Activated naive CD4-positive, alpha-beta T cell treated with anti-CD3 and anti-CD28 coated beads, Interleukin-2, amount 50 U/mL, for 72 hours (primary cell): ENCODE measurements at regions not wholly inside any gene's neighbourhood (a gene's known extent, or its start where the extent isn't known, plus 50 kb on each side); places are given as distances from the start of the nearest gene placed in this dataset.

Experiments used
- ATAC-seq, 2 donors: fragments of 150-1000 bp; cut with Tn5 transposase; 2 replicates each; pipeline ENCODE4 v1.10.0; 2021; ENCODE audit warnings: mild to moderate bottlenecking in 2 of 2, moderate library complexity in 2 of 2
- DNase-seq, 2 donors: peaks; one replicate each; pipeline ENCODE4 v3.0.0; 2021 to 2022; ENCODE audit warnings: low spot score in 2 of 2
- H3K27ac Mint-ChIP-seq, 2 donors: one replicate each; pipeline ENCODE4 v1.8.0; 2022; ENCODE audit warnings: mild to moderate bottlenecking in 2 of 2, mixed read lengths in 2 of 2
- H3K36me3 Mint-ChIP-seq, 2 donors: one replicate each; pipeline ENCODE4 v1.8.0; 2022; ENCODE audit warnings: mixed read lengths in 2 of 2
- H3K9me3 Mint-ChIP-seq, 2 donors: one replicate each; pipeline ENCODE4 v1.8.0; 2022; ENCODE audit warnings: mixed read lengths in 2 of 2

DNA sequence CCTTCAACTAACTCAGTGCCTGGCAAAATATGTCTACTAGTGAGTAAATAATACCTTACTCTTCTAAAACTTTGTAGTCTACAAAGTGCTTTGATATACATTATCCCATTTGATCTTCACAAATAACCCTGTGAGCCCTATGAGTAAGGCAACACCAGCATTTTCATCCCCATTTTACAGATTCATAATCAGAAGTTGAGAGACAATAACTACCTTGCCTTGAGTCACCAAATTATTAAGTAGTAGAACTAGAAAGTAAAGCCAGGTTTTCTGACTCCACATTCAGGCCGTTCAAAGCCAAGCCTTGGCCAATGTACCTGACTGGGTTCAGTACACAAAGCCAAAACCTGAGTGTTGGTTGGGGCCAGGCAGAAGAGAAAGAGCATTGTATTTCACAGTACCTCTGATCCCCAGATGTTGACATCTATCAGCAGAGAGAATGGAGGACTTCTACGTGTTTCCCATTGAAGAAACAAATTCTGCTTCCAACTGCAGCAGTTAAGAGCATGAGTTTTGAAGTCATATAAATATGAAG, 111.3 kb upstream of the LGSN start:
- Mint-ChIP-seq H3K27ac (no peak overlapping the region), H3K9me3 (no peaks in the 10 kb centered on the region), H3K36me3 (no peaks in the 10 kb centered on the region)
- DNase-seq (no peak), ATAC-seq (no peak)

DNA sequence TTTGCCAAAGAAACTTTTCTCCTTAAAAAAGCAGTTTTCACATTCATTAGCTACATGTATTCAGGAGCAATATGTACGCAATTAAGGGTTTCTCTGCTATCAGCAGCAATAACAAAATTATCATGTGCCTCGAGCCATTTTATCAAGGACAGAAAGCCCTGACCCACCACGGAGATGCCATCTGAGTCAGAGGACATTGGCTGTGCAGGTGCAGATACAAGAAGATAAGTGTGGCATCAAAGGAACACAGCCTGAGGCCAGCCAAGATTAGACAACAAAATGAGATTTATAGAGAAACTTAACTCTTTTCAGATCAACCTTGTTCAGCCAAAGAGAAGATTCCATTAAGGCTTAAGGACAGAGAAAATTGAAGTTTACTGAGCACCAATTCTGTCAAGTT, 115.2 kb upstream of the LGSN start:
- Mint-ChIP-seq H3K36me3 (no peaks in the 10 kb centered on the region), H3K27ac (no peak overlapping the region), H3K9me3 (peaks cover 0 to 4% of the 10 kb centered on the region in 2 donors)
- ATAC-seq (no peak), DNase-seq (no peak)

DNA sequence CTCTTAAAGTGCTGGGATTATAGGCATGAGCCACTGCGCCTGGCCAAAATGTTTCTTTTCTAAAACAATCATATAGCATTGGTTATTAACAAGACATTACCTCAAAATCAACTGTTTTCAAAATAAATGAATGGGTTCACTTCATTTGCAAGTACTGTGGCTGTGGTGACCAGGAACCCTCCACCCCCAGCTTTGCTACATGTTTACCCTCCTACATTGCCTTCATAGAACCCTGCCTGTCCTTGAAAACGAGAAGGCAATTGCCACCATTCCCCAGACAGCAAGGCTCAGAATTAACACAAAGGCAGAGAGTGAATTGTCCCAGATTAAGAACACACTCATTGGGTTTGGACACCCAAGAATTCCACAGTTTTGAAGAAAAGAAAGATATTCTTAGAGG, 116.6 kb upstream of the LGSN start:
- H3K9me3 Mint-ChIP-seq, result peaks cover 0 to 4% of the 10 kb centered on the region in 2 donors
- no peak overlapping the region for H3K27ac Mint-ChIP-seq
- no peaks in the 10 kb centered on the region for H3K36me3 Mint-ChIP-seq
- no peak for ATAC-seq
- no peak for DNase-seq

DNA sequence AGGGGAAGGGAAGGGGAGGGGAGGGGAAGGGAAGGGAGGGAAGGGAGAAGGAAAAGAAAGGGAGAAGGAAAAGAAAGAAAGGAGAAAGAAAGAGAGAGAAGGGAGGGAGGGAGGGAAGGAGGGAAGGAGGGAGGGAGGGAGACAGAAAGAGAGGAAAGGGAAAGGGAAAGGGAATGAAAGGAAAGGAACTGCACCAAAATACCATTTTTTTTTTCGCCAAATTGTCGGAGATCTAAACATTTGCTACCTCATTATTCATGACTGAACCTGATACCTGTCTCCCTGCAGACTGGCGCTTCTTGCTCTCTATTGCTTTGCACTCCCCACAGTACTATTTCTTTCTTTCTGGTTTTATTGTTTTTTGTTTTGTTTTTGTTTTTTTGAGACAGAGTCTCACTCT, 117.3 kb upstream of the LGSN start:
- Mint-ChIP-seq H3K27ac (no peak overlapping the region), H3K36me3 (no peaks in the 10 kb centered on the region), H3K9me3 (peaks cover 0 to 4% of the 10 kb centered on the region in 2 donors)
- ATAC-seq (no peak), DNase-seq (no peak)

DNA sequence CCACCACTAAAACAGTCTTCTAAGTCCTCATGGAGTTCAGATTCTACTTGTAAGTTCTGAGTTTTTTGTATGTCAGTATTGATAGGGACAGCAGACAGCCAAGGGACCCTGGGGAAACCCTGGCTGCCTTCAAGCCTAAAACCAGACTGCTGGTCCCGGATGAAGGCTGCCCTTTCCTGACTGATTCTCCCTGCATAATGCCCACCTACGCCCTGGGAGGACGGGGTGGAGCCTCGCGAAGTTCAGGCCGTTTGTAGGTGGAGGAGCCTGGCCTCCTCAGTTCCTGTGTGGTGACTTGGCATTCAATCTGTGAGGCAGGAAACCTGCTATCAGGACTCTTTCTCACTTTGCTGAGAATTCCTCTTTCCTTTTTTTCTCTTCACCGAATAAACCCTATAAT, 120.3 kb upstream of the LGSN start:
- DNase-seq (no peak), ATAC-seq (peak in 1 of 2 donors; percentile 74)
- Mint-ChIP-seq H3K9me3 (peaks cover 0 to 4% of the 10 kb centered on the region in 2 donors), H3K27ac (peak overlapping the region in 1 of 2 donors; percentile 52), H3K36me3 (no peaks in the 10 kb centered on the region)

DNA sequence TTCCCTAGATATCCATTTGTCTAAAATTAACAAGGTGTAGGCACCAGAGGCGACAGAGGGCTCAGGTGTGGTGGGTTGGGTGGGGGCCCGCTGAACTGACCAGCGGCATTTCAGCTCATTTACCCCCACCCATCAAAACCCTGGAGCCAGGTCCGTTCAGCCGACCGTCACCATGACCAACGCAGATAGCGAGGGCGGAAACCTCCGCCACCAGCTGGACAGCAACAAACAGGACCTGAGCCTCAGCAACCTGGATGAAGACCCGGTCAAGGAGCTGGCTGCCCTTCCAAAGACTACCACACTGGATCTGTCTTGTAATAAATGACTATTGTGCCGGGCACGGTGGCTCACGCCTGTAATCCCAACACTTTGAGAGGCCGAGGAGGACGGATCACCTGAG, 120.8 kb upstream of the LGSN start:
- DNase-seq (no peak), ATAC-seq (no peak)
- Mint-ChIP-seq H3K36me3 (no peaks in the 10 kb centered on the region), H3K27ac (no peak overlapping the region), H3K9me3 (peaks cover 0 to 4% of the 10 kb centered on the region in 2 donors)

DNA sequence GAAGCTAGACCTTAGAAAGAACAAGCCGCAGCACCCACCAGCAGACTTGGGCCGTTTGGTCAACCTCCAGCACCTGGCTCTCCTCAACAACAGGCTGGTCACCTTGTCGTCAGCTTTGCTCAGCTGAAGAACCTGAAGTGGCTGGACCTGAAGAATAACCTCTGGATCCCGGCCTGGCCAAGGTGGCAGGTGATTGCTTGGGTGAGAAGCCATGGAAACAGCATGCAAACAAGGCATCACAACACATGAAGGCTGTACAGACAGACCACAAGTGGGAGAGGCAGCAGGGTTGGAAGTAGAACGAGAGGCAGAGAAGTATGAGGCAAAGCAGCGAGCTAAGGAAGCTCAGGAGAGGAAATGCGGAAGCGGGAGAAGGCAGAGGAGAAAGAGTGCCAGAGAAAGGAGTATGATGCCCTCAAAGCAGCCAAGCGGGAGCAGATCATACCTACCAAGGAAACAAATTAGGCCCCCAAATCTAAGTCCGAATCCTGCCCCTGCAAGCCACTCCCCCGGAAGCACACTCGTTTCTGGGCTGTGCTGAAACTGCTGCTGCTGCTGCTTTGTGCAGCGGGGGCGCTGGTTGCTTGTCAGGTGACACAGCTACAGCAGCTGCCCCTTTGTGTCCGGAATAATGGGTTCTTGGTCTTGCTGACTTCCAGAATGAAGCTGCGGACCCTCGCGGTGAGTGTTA, 121.6 kb upstream of the LGSN start:
- H3K27ac Mint-ChIP-seq, result no peak overlapping the region
- no peaks in the 10 kb centered on the region for H3K36me3 Mint-ChIP-seq
- ATAC-seq, result peak in 1 of 2 donors; percentile 40
- no peak for DNase-seq
- H3K9me3 Mint-ChIP-seq, result peaks cover 0 to 4% of the 10 kb centered on the region in 2 donors

DNA sequence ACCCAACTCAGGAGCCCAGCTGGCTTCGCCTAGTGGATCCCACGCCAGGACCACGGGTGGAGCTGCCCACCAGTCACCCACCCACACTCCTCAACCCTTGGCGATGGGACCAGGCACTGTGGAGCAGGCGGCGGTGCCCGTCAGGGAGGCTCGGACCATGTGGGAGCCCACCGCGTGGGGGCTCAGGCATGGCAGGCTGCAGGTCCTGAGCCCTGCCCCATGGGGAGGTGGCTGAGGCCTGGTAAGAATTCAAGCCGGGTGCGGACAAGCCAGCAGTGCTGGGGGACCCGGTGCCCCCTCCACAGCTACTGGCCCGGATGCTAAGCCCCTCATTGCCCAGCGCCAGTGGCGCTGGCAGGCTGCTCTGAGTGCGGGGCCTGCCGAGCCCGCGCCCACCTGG, 123.1 kb upstream of the LGSN start:
- DNase-seq, result no peak
- Mint-ChIP-seq H3K9me3 (peaks cover 0 to 4% of the 10 kb centered on the region in 2 donors), H3K36me3 (no peaks in the 10 kb centered on the region), H3K27ac (no peak overlapping the region)
- no peak for ATAC-seq

DNA sequence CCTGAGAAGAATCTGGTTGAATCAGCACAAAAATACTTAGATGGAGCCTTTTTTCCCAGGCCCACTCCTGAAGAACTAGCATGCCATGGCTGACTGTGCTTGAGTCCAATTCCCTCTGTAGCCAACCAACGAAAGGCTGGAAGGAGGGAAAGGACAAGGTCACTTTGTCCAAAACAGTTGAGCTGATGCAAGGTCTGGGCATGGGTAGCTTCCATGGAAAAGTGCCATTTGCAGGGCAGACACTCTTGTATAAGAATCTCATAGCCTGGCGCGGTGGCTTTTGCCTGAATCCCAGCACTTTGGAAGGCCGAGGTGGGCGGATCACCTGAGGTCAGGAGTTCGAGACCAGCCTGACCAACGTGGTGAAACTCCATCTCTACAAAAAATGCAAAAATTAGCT, 125.0 kb upstream of the LGSN start:
- H3K36me3 Mint-ChIP-seq, result no peaks in the 10 kb centered on the region
- H3K9me3 Mint-ChIP-seq, result peaks cover 0 to under 1% of the 10 kb centered on the region in 2 donors
- DNase-seq (no peak), ATAC-seq (no peak)
- no peak overlapping the region for H3K27ac Mint-ChIP-seq

DNA sequence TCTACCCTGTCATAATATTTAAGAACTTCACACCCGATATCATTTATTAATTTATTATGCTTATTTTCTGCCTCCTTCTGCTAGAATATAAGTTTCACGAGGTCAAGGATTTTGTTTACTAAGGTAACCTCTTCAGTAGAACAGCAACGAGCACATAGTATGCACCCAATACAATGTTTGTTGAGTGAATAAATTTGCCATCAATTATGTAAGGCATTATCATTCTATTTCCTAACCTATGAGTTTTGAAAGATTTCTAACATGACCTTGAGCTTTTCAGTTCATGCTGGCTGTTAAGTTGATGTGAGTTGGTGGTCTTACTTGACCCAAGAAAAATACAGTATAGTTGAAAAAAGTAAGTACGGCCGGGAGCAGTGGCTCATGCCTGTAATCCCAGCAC, 125.9 kb upstream of the LOC128125822 start:
- no peak for ATAC-seq
- H3K27ac Mint-ChIP-seq, result peak overlapping the region in 1 of 2 donors; percentile 8

DNA sequence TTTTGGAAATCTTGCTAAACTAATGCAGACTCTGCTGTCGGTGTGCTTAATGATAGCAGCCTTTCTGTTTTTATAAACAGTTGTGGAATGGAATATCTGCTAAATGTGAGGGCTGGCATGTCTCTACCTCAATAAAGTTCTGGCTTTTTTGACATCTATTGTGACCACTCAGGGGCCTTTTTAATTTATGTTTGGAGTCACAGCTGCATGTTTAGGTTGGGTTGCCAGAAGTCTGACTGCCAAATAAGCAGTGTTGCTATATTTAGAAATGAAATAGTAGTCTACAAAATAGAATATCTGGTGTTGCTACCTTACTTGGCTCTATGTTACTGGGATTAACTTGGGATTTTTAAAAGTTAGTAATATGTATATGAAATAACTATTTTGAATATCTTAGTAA, 125.1 kb upstream of the LOC128125822 start:
- no peaks in the 10 kb centered on the region for H3K9me3 Mint-ChIP-seq
- no peak overlapping the region for H3K27ac Mint-ChIP-seq
- H3K36me3 Mint-ChIP-seq, result no peaks in the 10 kb centered on the region

More for the DNA sequence above, 125.9 kb upstream of the LOC128125822 start:
- no peak for DNase-seq
- H3K9me3 Mint-ChIP-seq, result no peaks in the 10 kb centered on the region
- H3K36me3 Mint-ChIP-seq, result no peaks in the 10 kb centered on the region

DNA sequence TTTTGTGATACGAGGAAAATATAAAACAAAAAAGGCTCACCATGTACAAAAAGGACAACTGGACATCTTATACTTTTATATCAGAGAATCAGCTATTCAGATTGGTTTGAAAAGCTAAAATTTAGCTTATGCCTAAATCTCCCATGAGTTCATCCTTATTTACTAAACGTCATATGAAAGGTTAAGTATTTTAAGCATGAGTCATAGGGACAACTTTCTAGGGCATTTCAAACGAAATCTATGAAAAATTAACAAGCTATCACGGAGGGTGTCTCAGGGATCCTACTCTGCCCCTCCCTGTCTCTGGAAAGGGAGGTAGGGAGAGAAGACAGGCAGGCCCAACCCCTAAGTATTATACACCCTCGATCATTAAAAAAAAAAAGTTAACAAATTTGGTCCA, 124.1 kb upstream of the LOC128125822 start:
- no peaks in the 10 kb centered on the region for H3K9me3 Mint-ChIP-seq
- ATAC-seq (no peak), DNase-seq (no peak)
- H3K36me3 Mint-ChIP-seq, result no peaks in the 10 kb centered on the region
- no peak overlapping the region for H3K27ac Mint-ChIP-seq

More for the DNA sequence above, 125.1 kb upstream of the LOC128125822 start:
- DNase-seq, result no peak
- no peak for ATAC-seq

DNA sequence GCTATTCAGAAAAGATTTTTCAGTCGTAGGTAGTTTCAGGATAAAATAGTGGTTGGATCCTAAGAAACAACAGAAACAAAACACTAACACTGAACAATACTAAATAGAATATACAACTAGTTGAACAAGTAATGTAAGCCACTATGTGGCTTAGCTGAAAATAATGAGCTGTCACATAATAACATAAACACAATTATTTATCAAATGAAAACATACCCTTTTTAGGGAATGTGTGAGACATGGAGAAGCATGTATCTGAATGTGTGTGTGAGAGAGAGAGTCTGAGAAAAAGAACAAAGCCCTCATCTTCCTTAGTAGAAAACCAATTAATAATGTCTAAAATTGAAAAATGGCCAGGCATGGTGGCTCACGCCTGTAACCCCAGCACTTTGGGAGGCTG, 122.6 kb upstream of the LOC128125822 start:
- no peak for DNase-seq
- Mint-ChIP-seq H3K9me3 (no peaks in the 10 kb centered on the region), H3K36me3 (no peaks in the 10 kb centered on the region), H3K27ac (no peak overlapping the region)
- ATAC-seq, result no peak

DNA sequence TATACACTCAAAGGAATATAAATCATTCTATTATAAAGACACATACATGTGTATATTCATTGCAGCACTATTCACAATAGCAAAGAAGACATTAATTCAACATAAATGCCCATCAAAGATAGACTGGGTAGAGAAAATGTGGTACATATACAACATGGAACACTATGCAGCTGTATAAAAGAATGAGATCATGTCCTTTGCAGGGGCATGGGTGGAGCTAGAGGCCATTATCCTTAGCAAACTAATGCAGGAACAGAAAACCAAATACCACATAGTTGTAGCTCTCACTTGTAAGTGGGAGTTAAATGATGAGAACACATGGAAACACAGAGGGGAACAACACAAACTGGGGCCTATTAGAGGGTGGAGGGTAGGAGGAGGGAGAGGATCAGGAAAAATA, 121.0 kb upstream of the LOC128125822 start:
- H3K36me3 Mint-ChIP-seq, result no peaks in the 10 kb centered on the region
- no peak overlapping the region for H3K27ac Mint-ChIP-seq
- no peak for ATAC-seq
- no peak for DNase-seq
- no peaks in the 10 kb centered on the region for H3K9me3 Mint-ChIP-seq

DNA sequence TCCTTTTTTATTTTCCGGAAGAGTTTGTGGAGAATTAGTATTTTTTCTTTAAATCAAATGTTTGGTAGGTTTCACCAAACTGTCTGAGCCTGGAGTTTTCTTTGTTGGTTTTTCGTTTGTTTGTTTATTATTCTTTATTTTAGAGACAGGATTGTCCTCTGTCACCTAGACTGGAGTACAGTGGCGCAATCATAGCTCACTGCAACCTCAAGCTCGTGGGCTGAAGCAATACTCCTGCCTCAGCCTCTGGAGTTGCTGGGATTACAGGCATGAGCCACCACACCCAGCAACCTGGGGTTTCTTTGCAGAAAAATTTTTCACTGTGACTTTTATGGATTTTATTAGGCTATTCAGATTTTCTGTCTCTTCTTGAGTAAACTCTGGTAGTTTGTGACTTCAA, 120.2 kb upstream of the LOC128125822 start:
- Mint-ChIP-seq H3K9me3 (no peaks in the 10 kb centered on the region), H3K36me3 (no peaks in the 10 kb centered on the region), H3K27ac (no peak overlapping the region)
- ATAC-seq (no peak), DNase-seq (no peak)

DNA sequence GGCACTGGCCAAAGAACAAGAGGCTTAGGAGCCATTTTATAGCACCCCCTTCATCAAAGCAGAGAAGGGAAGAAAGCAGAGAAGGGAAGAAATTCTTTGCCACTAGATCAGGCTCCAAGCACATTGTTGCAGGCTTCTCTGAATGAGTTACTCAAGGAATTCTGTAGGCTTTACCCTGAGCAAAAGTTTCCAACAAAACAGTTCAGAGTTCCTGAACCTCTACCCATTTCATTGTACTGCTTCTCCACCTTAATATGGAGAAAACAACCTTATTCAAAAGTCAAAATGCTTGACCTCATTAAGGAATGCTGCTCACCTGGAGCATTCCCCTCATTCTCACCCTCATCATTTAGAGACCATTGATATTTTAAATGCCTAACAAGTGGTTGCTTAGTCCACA, 115.5 kb upstream of the LOC128125822 start:
- no peaks in the 10 kb centered on the region for H3K9me3 Mint-ChIP-seq
- H3K36me3 Mint-ChIP-seq, result no peaks in the 10 kb centered on the region

DNA sequence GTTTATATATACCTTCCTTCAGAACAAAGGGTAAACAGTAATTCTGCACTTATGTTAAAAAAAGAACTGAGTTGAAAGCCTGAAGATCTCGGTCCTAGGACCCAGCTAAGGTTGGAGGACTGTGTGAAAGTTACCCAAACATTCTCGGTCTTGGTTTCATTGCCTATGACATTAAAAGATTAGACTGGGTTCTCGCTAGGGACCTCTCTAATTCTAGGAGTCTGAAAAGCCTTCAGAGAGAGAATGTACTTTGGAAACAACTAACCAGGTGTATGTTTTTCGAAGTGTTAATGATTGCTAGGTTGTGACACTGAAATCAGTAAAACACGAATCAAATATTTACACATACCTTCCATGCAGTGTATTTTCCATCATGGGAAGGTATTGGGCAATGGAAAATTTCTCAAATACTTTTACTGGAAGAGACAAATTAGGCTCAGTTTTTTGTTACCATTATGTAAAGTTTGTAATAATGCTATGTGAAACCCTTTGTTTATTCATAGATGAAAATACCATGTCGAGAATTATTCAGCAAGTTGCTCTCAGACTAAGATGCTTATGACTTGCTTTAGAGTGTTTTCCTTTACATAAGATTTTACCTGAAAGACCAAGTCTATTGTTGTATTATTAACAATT, 113.7 kb upstream of the LOC128125822 start:
- ATAC-seq (no peak), DNase-seq (no peak)
- H3K36me3 Mint-ChIP-seq, result no peaks in the 10 kb centered on the region
- H3K27ac Mint-ChIP-seq, result no peak overlapping the region
- H3K9me3 Mint-ChIP-seq, result no peaks in the 10 kb centered on the region

More for the DNA sequence above, 115.5 kb upstream of the LOC128125822 start:
- DNase-seq (no peak), ATAC-seq (no peak)
- H3K27ac Mint-ChIP-seq, result no peak overlapping the region

DNA sequence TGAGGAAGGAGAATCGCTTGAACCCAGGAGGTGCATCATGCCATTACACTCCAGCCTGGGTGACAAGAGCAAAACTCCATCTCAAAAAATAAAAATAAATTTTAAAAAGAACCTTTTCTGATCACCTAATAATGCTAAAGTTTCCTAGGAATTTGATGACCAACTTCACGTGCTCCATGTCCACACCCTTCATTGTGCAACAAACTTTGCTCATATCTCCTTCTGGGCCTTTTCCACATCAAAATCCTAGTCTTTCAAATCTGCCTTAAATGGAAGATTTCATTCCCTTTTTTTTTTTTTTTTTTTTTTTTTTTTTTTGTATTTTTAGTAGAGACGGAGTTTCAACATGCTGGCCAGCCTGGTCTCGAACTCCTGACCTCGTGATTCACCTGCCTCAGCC, 112.5 kb upstream of the LOC128125822 start:
- H3K27ac Mint-ChIP-seq, result no peak overlapping the region
- ATAC-seq, result no peak

More for the DNA sequence above, 112.5 kb upstream of the LOC128125822 start:
- H3K36me3 Mint-ChIP-seq, result no peaks in the 10 kb centered on the region
- no peak for DNase-seq
- no peaks in the 10 kb centered on the region for H3K9me3 Mint-ChIP-seq
